Ishikawa (cell line): ENCODE measurements at regions not wholly inside any gene's neighbourhood (a gene's known extent, or its start where the extent isn't known, plus 50 kb on each side); places are given as distances from the start of the nearest gene placed in this dataset.

Experiments
- CEBPB ChIP-seq: IDR thresholded peaks from 2 replicates; pipeline ENCODE4 v1.6.1; 2012
- CREB1 ChIP-seq: IDR thresholded peaks from 2 replicates; pipeline ENCODE4 v1.6.1; 2012; ENCODE audit warnings: low read depth
- EGR1 ChIP-seq: IDR thresholded peaks from 2 replicates; pipeline ENCODE4 v1.6.1; 2012
- EP300 ChIP-seq: IDR thresholded peaks from 2 replicates; pipeline ENCODE4 v1.6.1; 2012; ENCODE audit warnings: borderline replicate concordance
- FOXM1 ChIP-seq: IDR thresholded peaks from 2 replicates; pipeline ENCODE4 v1.6.1; 2012; ENCODE audit warnings: low read depth, borderline replicate concordance
- MAX ChIP-seq: IDR thresholded peaks from 2 replicates; pipeline ENCODE4 v1.6.1; 2012
- NFIC ChIP-seq: IDR thresholded peaks from 2 replicates; pipeline ENCODE4 v1.6.1; 2012
- RAD21 ChIP-seq: IDR thresholded peaks from 2 replicates; pipeline ENCODE4 v1.6.1; 2012; ENCODE audit warnings: low read depth
- REST ChIP-seq: IDR thresholded peaks from 2 replicates; pipeline ENCODE4 v1.6.1; 2012; ENCODE audit warnings: low read depth, mild to moderate bottlenecking
- TAF1 ChIP-seq: IDR thresholded peaks from 2 replicates; pipeline ENCODE4 v1.6.1; 2012; ENCODE audit warnings: low read depth, mild to moderate bottlenecking
- TCF12 ChIP-seq: IDR thresholded peaks from 2 replicates; pipeline ENCODE4 v1.6.1; 2012; ENCODE audit warnings: low read depth
- TEAD4 ChIP-seq: IDR thresholded peaks from 2 replicates; pipeline ENCODE4 v1.6.1; 2012
- USF1 ChIP-seq: IDR thresholded peaks from 2 replicates; pipeline ENCODE4 v1.6.1; 2012
- YY1 ChIP-seq: IDR thresholded peaks from 2 replicates; pipeline ENCODE4 v1.6.1; 2012; ENCODE audit warnings: low read depth
- ZBTB7A ChIP-seq: IDR thresholded peaks from 2 replicates; pipeline ENCODE4 v1.6.1; 2012; ENCODE audit warnings: low read depth

GRCh38 chrX:93428497-93428896 lies 244.9 kb downstream of the NAP1L3 start:
- TF ChIP-seq REST (no peak), CREB1 (no peak), RAD21 (no peak), TEAD4 (no peak)

- TF ChIP-seq RAD21 (peak; percentile 66), MAX (no peak)
Observed at GRCh38 chrX:93422693-93423092, 250.7 kb downstream of the NAP1L3 start.

- TF ChIP-seq EGR1 (no peak), USF1 (peak; percentile 47; the same call in 1 of the 2 replicates)
Observed at GRCh38 chrX:93420525-93421082, 252.8 kb downstream of the NAP1L3 start.

- TF ChIP-seq NFIC (no peak), USF1 (no peak), TEAD4 (no peak), CEBPB (no peak), EP300 (no peak), RAD21 (no peak), TCF12 (no peak)
Observed at GRCh38 chrX:93420090-93420489, 253.3 kb downstream of the NAP1L3 start.

- TF ChIP-seq CEBPB (no peak), NFIC (no peak), TCF12 (no peak), RAD21 (no peak), MAX (no peak), EP300 (no peak), USF1 (no peak), EGR1 (no peak), CREB1 (no peak), TEAD4 (no peak), FOXM1 (no peak), YY1 (no peak), REST (no peak)
Observed at GRCh38 chrX:93419642-93420041, 253.7 kb downstream of the NAP1L3 start.

- no peak for TF ChIP-seq USF1
- no peak for TF ChIP-seq CREB1
- TF ChIP-seq TAF1 = no peak
- TF ChIP-seq YY1 = no peak
- no peak for TF ChIP-seq EGR1
- no peak for TF ChIP-seq TCF12
- TF ChIP-seq TEAD4 = no peak
Observed at GRCh38 chrX:93404121-93404520, 269.3 kb downstream of the NAP1L3 start.

- TF ChIP-seq ZBTB7A (no peak), USF1 (no peak)
Observed at GRCh38 chrX:93354651-93355050, 318.7 kb downstream of the NAP1L3 start.
